Caco-2 (cell line): ENCODE measurements at regions not wholly inside any gene's neighbourhood (a gene's known extent, or its start where the extent isn't known, plus 50 kb on each side); places are given as distances from the start of the nearest gene placed in this dataset.

Experiments used
- BruUV-seq: library from RNA; stranded (reverse); fragments of 400-500 nt; replicated peaks from 2 replicates; lab custom pipeline; 2021; lab: Mats Ljungman, UMichigan
- CTCF ChIA-PET: fragments of 300-600 bp; sonication (Branson Sonifier 250); formaldehyde crosslinking; loops from one replicate; lab custom pipeline; 2022; ENCODE audit warnings: antibody characterized with exemption; lab: Charles Lee
- POLR2A ChIA-PET: fragments of 300-600 bp; sonication (Branson Sonifier 250); formaldehyde crosslinking; loops from one replicate; lab custom pipeline; 2022; ENCODE audit warnings: antibody characterized with exemption; lab: Charles Lee
- DNase-seq, 2 experiments: peaks; one replicate each; pipeline versions ENCODE4 v3.0.0 to v3.0.0-alpha.2; 2020 to 2022
- H3K27me3 ChIP-seq: replicated peaks from 2 replicates; pipeline ENCODE4 v1.6.0; 2011; ENCODE audit warnings: low read length; ENCODE audit not compliant: control insufficient read depth, insufficient read depth
- H3K36me3 ChIP-seq: 2 replicates; pipeline ENCODE4 v1.5.1; 2011; ENCODE audit warnings: low read length; ENCODE audit not compliant: control insufficient read depth, insufficient read depth
- H3K4me1 ChIP-seq: fragments of 250-450 bp; sonication (Bioruptor Pico); 2 replicates; pipeline ENCODE4 v1.5.1; 2020; ENCODE audit warnings: mild to moderate bottlenecking
- H3K4me3 ChIP-seq: 2 replicates; pipeline ENCODE4 v1.5.1; 2011; ENCODE audit warnings: low read depth, mild to moderate bottlenecking, control low read depth, low read length
- H3K9me3 ChIP-seq: fragments of 250-450 bp; sonication (Bioruptor Pico); 2 replicates; pipeline ENCODE4 v1.5.1; 2020; ENCODE audit warnings: mild to moderate bottlenecking, moderate library complexity
- H3K27ac Mint-ChIP-seq: one replicate; pipeline ENCODE4 v1.8.0; 2022; ENCODE audit warnings: mixed read lengths; ENCODE audit not compliant: unreplicated experiment
- H3K27me3 Mint-ChIP-seq: one replicate; pipeline ENCODE4 v1.8.0; 2022; ENCODE audit warnings: mixed read lengths; ENCODE audit not compliant: insufficient read depth, unreplicated experiment
- H3K36me3 Mint-ChIP-seq: one replicate; pipeline ENCODE4 v1.8.0; 2022; ENCODE audit warnings: mild to moderate bottlenecking, mixed read lengths; ENCODE audit not compliant: insufficient read depth, unreplicated experiment
- H3K4me1 Mint-ChIP-seq: one replicate; pipeline ENCODE4 v1.8.0; 2022; ENCODE audit warnings: low read depth, mixed read lengths; ENCODE audit not compliant: unreplicated experiment
- H3K4me3 Mint-ChIP-seq: one replicate; pipeline ENCODE4 v1.8.0; 2022; ENCODE audit warnings: mild to moderate bottlenecking, moderate library complexity, mixed read lengths; ENCODE audit not compliant: unreplicated experiment
- H3K9me3 Mint-ChIP-seq: one replicate; pipeline ENCODE4 v1.8.0; 2022; ENCODE audit warnings: mixed read lengths; ENCODE audit not compliant: unreplicated experiment
- intact Hi-C: fragments of 100-400 bp; cut with micrococcal nuclease; formaldehyde crosslinking; loops from one replicate; pipeline ENCODE4 v1.10.0; 2022; ENCODE audit not compliant: unreplicated experiment
- TF ChIP-seq, protein P1 (sequence below), 2 experiments: fragments of 200-600 bp in 1 of 2; IDR thresholded peaks; 1 replicate in 1 of 2; 2 replicates in 1 of 2; pipeline versions ENCODE4 v1.5.1 to v1.8.0; 2011 to 2022; ENCODE audit warnings: antibody characterized with exemption in 1 of 2, control low read depth in 1 of 2, inconsistent platforms in 1 of 2, low read depth in 1 of 2, low read length in 1 of 2, mild to moderate bottlenecking in 1 of 2, moderate library complexity in 1 of 2; ENCODE audit not compliant: insufficient read depth in 1 of 2, severe bottlenecking in 1 of 2, unreplicated experiment in 1 of 2

DNA sequence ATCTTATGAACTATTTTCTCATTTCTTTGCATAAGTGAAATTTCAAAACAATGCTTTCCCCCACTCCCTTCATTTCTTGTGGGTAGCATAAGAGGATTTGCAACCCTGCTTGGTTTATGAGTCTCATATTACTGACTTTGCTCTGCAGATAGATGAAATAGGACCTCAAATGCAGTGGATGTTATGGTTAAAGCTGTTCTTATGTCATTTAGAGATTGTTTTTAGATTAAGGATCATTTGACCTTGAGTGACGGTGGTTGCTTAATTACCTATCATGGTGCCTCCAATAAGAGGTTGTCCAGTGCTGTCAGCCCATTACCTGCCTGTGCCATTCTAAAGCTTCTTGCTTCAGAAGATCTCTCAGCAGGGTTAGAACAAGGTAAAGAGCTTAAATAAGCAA is 351.4 kb upstream of the ATP2B1 start:
- TF ChIP-seq, protein P1, sequence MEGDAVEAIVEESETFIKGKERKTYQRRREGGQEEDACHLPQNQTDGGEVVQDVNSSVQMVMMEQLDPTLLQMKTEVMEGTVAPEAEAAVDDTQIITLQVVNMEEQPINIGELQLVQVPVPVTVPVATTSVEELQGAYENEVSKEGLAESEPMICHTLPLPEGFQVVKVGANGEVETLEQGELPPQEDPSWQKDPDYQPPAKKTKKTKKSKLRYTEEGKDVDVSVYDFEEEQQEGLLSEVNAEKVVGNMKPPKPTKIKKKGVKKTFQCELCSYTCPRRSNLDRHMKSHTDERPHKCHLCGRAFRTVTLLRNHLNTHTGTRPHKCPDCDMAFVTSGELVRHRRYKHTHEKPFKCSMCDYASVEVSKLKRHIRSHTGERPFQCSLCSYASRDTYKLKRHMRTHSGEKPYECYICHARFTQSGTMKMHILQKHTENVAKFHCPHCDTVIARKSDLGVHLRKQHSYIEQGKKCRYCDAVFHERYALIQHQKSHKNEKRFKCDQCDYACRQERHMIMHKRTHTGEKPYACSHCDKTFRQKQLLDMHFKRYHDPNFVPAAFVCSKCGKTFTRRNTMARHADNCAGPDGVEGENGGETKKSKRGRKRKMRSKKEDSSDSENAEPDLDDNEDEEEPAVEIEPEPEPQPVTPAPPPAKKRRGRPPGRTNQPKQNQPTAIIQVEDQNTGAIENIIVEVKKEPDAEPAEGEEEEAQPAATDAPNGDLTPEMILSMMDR (IDR thresholded peaks at IDR 0.05; ENCODE audit: insufficient read depth in 1 of 2, low read depth in 1 of 2, low read length in 1 of 2, severe bottlenecking in 1 of 2, unreplicated experiment in 1 of 2), result no peak
- no peaks in the 10 kb centered on the region for H3K4me1 ChIP-seq
- ChIA-PET POLR2A (no interaction called here), CTCF (no interaction called here)
- H3K4me3 ChIP-seq, result no peak overlapping the region
- no peaks in the 10 kb centered on the region for H3K27me3 Mint-ChIP-seq
- no peaks in the 10 kb centered on the region for H3K9me3 Mint-ChIP-seq
- DNase-seq, result no peak
- H3K4me1 Mint-ChIP-seq, result no peaks in the 10 kb centered on the region
- BruUV-seq, result no TSS peak
- intact Hi-C loops, result no loop called here
- no peaks in the 10 kb centered on the region for H3K36me3 Mint-ChIP-seq
- H3K36me3 ChIP-seq, result no peaks in the 10 kb centered on the region
- no peaks in the 10 kb centered on the region for H3K9me3 ChIP-seq
- no peaks in the 10 kb centered on the region for H3K27me3 ChIP-seq
- no peak overlapping the region for H3K4me3 Mint-ChIP-seq
- H3K27ac Mint-ChIP-seq, result no peak overlapping the region

GRCh38 chr12:90058704-90059103 is 350.1 kb upstream of the ATP2B1 start:
- intact Hi-C loops, result no loop called here
- Histone ChIP-seq H3K4me1 (no peaks in the 10 kb centered on the region), H3K27me3 (no peaks in the 10 kb centered on the region), H3K4me3 (no peak overlapping the region), H3K9me3 (no peaks in the 10 kb centered on the region), H3K36me3 (no peaks in the 10 kb centered on the region)
- no peak overlapping the region for H3K27ac Mint-ChIP-seq
- ChIA-PET POLR2A (no interaction called here), CTCF (no interaction called here)
- BruUV-seq, result no TSS peak
- no peak for DNase-seq
- TF ChIP-seq, protein P1 (IDR thresholded peaks at IDR 0.05; ENCODE audit: insufficient read depth in 1 of 2, low read depth in 1 of 2, low read length in 1 of 2, severe bottlenecking in 1 of 2, unreplicated experiment in 1 of 2), result no peak
- H3K9me3 Mint-ChIP-seq, result no peaks in the 10 kb centered on the region
- no peak overlapping the region for H3K4me3 Mint-ChIP-seq
- H3K36me3 Mint-ChIP-seq, result no peaks in the 10 kb centered on the region
- no peaks in the 10 kb centered on the region for H3K27me3 Mint-ChIP-seq
- no peaks in the 10 kb centered on the region for H3K4me1 Mint-ChIP-seq

- Histone ChIP-seq H3K4me3 (no peak overlapping the region), H3K4me1 (no peaks in the 10 kb centered on the region), H3K27me3 (no peaks in the 10 kb centered on the region), H3K9me3 (no peaks in the 10 kb centered on the region), H3K36me3 (no peaks in the 10 kb centered on the region)
- no peak overlapping the region for H3K27ac Mint-ChIP-seq
- CTCF ChIA-PET, result no interaction called here
- no peaks in the 10 kb centered on the region for H3K27me3 Mint-ChIP-seq
- POLR2A ChIA-PET, result no interaction called here
- no TSS peak for BruUV-seq
- intact Hi-C loops, result no loop called here
- peaks cover 10% of the 10 kb centered on the region for H3K9me3 Mint-ChIP-seq
- H3K36me3 Mint-ChIP-seq, result no peaks in the 10 kb centered on the region
- no peaks in the 10 kb centered on the region for H3K4me1 Mint-ChIP-seq
- TF ChIP-seq, protein P1 (IDR thresholded peaks at IDR 0.05; ENCODE audit: insufficient read depth in 1 of 2, low read depth in 1 of 2, low read length in 1 of 2, severe bottlenecking in 1 of 2, unreplicated experiment in 1 of 2), result no peak
- H3K4me3 Mint-ChIP-seq, result no peak overlapping the region
- no peak for DNase-seq
Observed at GRCh38 chr12:90055071-90055470, 346.4 kb upstream of the ATP2B1 start.
